Colonic mucosa (tissue), 4 donors: ENCODE measurements at regions not wholly inside any gene's neighbourhood (a gene's known extent, or its start where the extent isn't known, plus 50 kb on each side); places are given as distances from the start of the nearest gene placed in this dataset.

Experiments used
- DNase-seq: peaks from one replicate; pipeline ENCODE4 v3.0.0-alpha.2; 2020
- H3K27ac ChIP-seq: fragments of 200-600 bp; one replicate; pipeline ENCODE4 v1.8.0; 2021
- H3K27me3 ChIP-seq: fragments of 200-600 bp; one replicate; pipeline ENCODE4 v1.8.0; 2021
- H3K36me3 ChIP-seq: fragments of 200-600 bp; one replicate; pipeline ENCODE4 v1.8.0; 2021
- H3K4me1 ChIP-seq: fragments of 200-600 bp; one replicate; pipeline ENCODE4 v1.8.0; 2021; ENCODE audit warnings: mild to moderate bottlenecking
- H3K4me3 ChIP-seq: fragments of 200-600 bp; one replicate; pipeline ENCODE4 v1.8.0; 2021
- H3K9ac ChIP-seq, 2 donors: one replicate each; pipeline ENCODE4 v1.7.0; 2013; ENCODE audit warnings: control low read depth in 2 of 2, low read depth in 2 of 2, low read length in 2 of 2
- H3K9me3 ChIP-seq: fragments of 200-600 bp; one replicate; pipeline ENCODE4 v1.8.0; 2021
- intact Hi-C: fragments of 100-400 bp; cut with DNase I; formaldehyde crosslinking; loops from one replicate; pipeline ENCODE4 v1.14.1; 2022
- TF ChIP-seq, protein P1 (sequence below): fragments of 200-600 bp; IDR thresholded peaks from one replicate; pipeline ENCODE4 v1.8.0; 2022; ENCODE audit warnings: antibody characterized with exemption, mild to moderate bottlenecking
- donor health status: healthy.
- donor health status: DM: no; HTN: no; CAD: no.
- donor health status: DM: no; HTN: no; CAD: no.

- no peaks in the 10 kb centered on the region for H3K4me1 ChIP-seq
- no peaks in the 10 kb centered on the region for H3K27me3 ChIP-seq
- no peak overlapping the region for H3K9ac ChIP-seq
- TF ChIP-seq, protein P1, sequence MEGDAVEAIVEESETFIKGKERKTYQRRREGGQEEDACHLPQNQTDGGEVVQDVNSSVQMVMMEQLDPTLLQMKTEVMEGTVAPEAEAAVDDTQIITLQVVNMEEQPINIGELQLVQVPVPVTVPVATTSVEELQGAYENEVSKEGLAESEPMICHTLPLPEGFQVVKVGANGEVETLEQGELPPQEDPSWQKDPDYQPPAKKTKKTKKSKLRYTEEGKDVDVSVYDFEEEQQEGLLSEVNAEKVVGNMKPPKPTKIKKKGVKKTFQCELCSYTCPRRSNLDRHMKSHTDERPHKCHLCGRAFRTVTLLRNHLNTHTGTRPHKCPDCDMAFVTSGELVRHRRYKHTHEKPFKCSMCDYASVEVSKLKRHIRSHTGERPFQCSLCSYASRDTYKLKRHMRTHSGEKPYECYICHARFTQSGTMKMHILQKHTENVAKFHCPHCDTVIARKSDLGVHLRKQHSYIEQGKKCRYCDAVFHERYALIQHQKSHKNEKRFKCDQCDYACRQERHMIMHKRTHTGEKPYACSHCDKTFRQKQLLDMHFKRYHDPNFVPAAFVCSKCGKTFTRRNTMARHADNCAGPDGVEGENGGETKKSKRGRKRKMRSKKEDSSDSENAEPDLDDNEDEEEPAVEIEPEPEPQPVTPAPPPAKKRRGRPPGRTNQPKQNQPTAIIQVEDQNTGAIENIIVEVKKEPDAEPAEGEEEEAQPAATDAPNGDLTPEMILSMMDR = no peak
- DNase-seq = no peak
- no peaks in the 10 kb centered on the region for H3K36me3 ChIP-seq
- no peaks in the 10 kb centered on the region for H3K9me3 ChIP-seq
- H3K4me3 ChIP-seq = no peak overlapping the region
- intact Hi-C loops = no loop called here
- H3K27ac ChIP-seq = no peak overlapping the region
These were observed 153.7 kb upstream of the ZBTB40 start for GRCh38 chr1:22297999-22298398.

DNA sequence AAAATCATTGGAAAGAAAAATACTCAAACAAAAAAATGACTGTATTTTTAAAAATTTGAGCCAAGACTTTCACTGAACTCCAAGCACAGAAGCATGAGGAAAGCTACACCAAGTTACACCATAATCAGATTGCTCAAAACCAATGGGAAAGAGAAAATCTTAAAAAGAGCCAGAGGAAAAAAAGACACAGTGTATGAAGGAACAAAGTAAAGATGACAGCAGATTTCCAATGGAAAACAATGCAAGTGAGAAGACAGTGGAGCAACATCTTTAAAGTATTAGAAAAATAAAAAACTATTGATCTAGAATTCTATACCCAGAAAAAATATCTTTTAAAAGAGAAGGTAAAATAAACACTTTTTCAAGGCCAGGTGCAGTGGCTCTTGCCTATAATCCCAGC lies 147.8 kb upstream of the ZBTB40 start:
- no peaks in the 10 kb centered on the region for H3K4me1 ChIP-seq
- H3K36me3 ChIP-seq = no peaks in the 10 kb centered on the region
- TF ChIP-seq, protein P1 = no peak
- H3K27me3 ChIP-seq = no peaks in the 10 kb centered on the region
- no peak for DNase-seq
- H3K27ac ChIP-seq = no peak overlapping the region
- no peak overlapping the region for H3K4me3 ChIP-seq
- no peak overlapping the region for H3K9ac ChIP-seq
- intact Hi-C loops = no loop called here
- no peaks in the 10 kb centered on the region for H3K9me3 ChIP-seq

GRCh38 chr1:22309572-22309971 lies 142.1 kb upstream of the ZBTB40 start:
- no peaks in the 10 kb centered on the region for H3K27me3 ChIP-seq
- no peaks in the 10 kb centered on the region for H3K36me3 ChIP-seq
- H3K27ac ChIP-seq = no peak overlapping the region
- H3K4me3 ChIP-seq = no peak overlapping the region
- no peaks in the 10 kb centered on the region for H3K9me3 ChIP-seq
- H3K4me1 ChIP-seq = no peaks in the 10 kb centered on the region
- H3K9ac ChIP-seq = no peak overlapping the region
- no peak for DNase-seq
- intact Hi-C loops = no loop called here
- TF ChIP-seq, protein P1 = no peak

- H3K27me3 ChIP-seq = no peaks in the 10 kb centered on the region
- no peak overlapping the region for H3K27ac ChIP-seq
- TF ChIP-seq, protein P1 = no peak
- DNase-seq = no peak
- H3K36me3 ChIP-seq = no peaks in the 10 kb centered on the region
- intact Hi-C loops = no loop called here
- H3K9ac ChIP-seq = no peak overlapping the region
- no peaks in the 10 kb centered on the region for H3K9me3 ChIP-seq
- no peak overlapping the region for H3K4me3 ChIP-seq
- no peaks in the 10 kb centered on the region for H3K4me1 ChIP-seq
These were observed 140.2 kb upstream of the ZBTB40 start for GRCh38 chr1:22311461-22311860.

DNA sequence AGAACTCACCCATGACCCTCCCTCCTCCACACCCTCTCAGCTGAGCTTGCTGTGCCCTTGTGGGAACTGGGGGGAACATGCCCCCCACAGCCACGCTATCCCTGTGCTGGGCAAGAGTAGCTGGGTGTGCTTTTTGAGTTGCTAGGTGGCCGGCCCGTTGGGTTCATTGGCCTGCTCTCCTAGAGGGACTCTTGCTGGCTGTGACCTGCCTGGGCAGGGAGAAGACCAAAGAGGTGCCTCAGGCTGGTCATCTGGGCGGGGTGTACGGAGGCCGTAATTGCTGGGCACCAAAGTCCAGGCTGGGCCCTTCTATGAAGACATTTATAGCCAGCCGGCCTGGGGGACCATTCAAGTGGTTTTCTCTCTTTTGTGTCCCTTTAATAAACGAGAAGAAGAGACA lies 138.3 kb upstream of the ZBTB40 start:
- Histone ChIP-seq H3K9me3 (no peaks in the 10 kb centered on the region), H3K27me3 (no peaks in the 10 kb centered on the region), H3K36me3 (no peaks in the 10 kb centered on the region), H3K9ac (no peak overlapping the region), H3K4me3 (no peak overlapping the region), H3K4me1 (no peaks in the 10 kb centered on the region), H3K27ac (no peak overlapping the region)
- intact Hi-C loops = no loop called here
- DNase-seq = no peak
- TF ChIP-seq, protein P1 = no peak

DNA sequence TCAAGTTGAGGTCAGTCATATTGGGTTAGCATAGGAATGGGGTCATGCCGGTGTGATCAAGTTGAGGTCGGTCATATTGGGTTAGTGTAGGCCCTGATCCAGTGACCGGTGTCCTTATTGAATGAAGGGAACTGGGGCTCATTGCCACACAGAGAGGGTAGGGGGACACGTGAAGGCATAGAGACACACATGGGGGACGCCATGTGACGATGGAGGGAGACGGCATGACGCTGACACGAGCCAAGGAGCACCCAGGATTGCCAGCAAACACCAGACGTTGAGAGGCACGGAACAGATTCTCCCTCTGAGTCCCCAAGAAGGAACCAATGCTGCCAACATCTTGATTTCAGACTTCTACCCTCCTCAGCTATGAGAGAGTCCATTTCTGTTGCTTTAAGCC lies 136.9 kb upstream of the ZBTB40 start:
- Histone ChIP-seq H3K27ac (no peak overlapping the region), H3K9me3 (no peaks in the 10 kb centered on the region), H3K27me3 (no peaks in the 10 kb centered on the region), H3K36me3 (no peaks in the 10 kb centered on the region), H3K4me3 (no peak overlapping the region), H3K9ac (no peak overlapping the region), H3K4me1 (no peaks in the 10 kb centered on the region)
- intact Hi-C loops = no loop called here
- TF ChIP-seq, protein P1 = no peak
- DNase-seq = no peak
